GOT3 (cell line): ENCODE measurements at regions not wholly inside any gene's neighbourhood (a gene's known extent, or its start where the extent isn't known, plus 50 kb on each side); places are given as distances from the start of the nearest gene placed in this dataset.

Source experiments
- DNase-seq: peaks from one replicate; lab custom pipeline; 2025; ENCODE audit warnings: mixed read lengths; lab: John Stamatoyannopoulos, UW

DNA sequence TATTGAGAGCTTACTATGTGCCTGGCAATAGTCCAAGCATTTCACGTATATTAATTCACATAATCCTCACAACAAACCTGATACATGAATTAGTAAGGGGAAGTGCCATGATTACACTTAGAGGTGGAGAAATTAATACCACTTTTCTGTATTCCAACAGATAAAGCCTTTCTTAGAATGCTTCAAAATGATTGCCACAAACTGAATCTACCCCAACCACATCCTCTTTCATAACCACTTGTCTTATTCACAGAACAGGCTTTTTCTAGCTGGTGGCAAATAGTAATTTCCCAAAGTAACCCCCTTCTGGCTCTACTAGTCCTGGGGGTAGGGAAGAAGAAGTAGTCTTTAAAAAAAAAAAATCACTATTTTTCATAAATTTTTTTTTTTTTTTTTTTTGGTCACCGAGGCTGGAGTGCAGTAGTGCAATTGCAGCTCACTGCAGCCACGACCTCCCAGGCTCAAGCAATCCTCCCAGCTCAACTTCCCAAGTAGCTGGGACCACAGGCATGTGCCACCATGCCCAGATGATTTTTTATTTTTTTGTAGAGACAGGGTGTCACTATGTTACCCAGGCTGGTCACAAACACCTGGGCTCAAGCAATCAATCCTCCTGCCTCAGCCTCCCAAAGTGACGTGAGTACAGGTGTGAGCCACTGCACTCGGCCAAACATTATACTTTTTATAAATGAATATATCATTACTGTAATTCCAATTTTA lies 59.0 kb upstream of the ARID2 start:
- DNase-seq = no peak

- DNase-seq = no peak
Measured at GRCh38 chr12:45671254-45671653, 58.3 kb upstream of the ARID2 start.

- peak; percentile 6 for DNase-seq
Measured at GRCh38 chr12:45674181-45674977, 55.1 kb upstream of the ARID2 start.

- DNase-seq = no peak
Measured at GRCh38 chr12:45675534-45675933, 54.0 kb upstream of the ARID2 start.
